ENCODE measurements at regions not wholly inside any gene's neighbourhood (a gene's known extent, or its start where the extent isn't known, plus 50 kb on each side); places are given as distances from the start of the nearest gene placed in this dataset.

GRCh38 chr3:102078401-102078800 is 229.1 kb downstream of the NFKBIZ start:
- Mint-ChIP-seq H3K36me3 (no peaks in the 10 kb centered on the region), H3K4me3 (no peak overlapping the region), H3K27ac (peak overlapping the region; percentile 19), H3K9me3 (peaks cover 9% of the 10 kb centered on the region), H3K4me1 (peaks cover 43% of the 10 kb centered on the region), H3K27me3 (ENCODE audit: low read depth) (no peaks in the 10 kb centered on the region)
- no peak for DNase-seq (ENCODE audit: low spot score in 2 of 2, unreplicated experiment in 2 of 2)
- no peak for TF ChIP-seq CTCF (IDR thresholded peaks at IDR 0.05; ENCODE audit: unreplicated experiment)

GRCh38 chr3:102078854-102079808 is 229.8 kb downstream of the NFKBIZ start:
- no peaks in the 10 kb centered on the region for H3K36me3 Mint-ChIP-seq
- peaks cover 49% of the 10 kb centered on the region for H3K4me1 Mint-ChIP-seq
- no peak for TF ChIP-seq CTCF (IDR thresholded peaks at IDR 0.05; ENCODE audit: unreplicated experiment)
- H3K9me3 Mint-ChIP-seq = peaks cover 9% of the 10 kb centered on the region
- H3K27me3 Mint-ChIP-seq (ENCODE audit: low read depth) = no peaks in the 10 kb centered on the region
- no peak for DNase-seq (ENCODE audit: low spot score in 2 of 2, unreplicated experiment in 2 of 2)
- H3K4me3 Mint-ChIP-seq = no peak overlapping the region
- H3K27ac Mint-ChIP-seq = peak overlapping the region; percentile 80

- H3K27me3 Mint-ChIP-seq (ENCODE audit: low read depth) = no peaks in the 10 kb centered on the region
- peaks cover 6% of the 10 kb centered on the region for H3K9me3 Mint-ChIP-seq
- peaks cover 54% of the 10 kb centered on the region for H3K4me1 Mint-ChIP-seq
- no peak for DNase-seq (ENCODE audit: low spot score in 2 of 2, unreplicated experiment in 2 of 2)
- TF ChIP-seq CTCF (IDR thresholded peaks at IDR 0.05; ENCODE audit: unreplicated experiment) = no peak
- H3K4me3 Mint-ChIP-seq = no peak overlapping the region
- peak overlapping the region; percentile 39 for H3K27ac Mint-ChIP-seq
- no peaks in the 10 kb centered on the region for H3K36me3 Mint-ChIP-seq
These were observed 230.5 kb downstream of the NFKBIZ start for GRCh38 chr3:102079809-102080197.

GRCh38 chr3:102081572-102082289 is 232.4 kb downstream of the NFKBIZ start:
- no peak overlapping the region for H3K27ac Mint-ChIP-seq
- no peak for DNase-seq (ENCODE audit: low spot score in 2 of 2, unreplicated experiment in 2 of 2)
- H3K4me1 Mint-ChIP-seq = peaks cover 69% of the 10 kb centered on the region
- H3K36me3 Mint-ChIP-seq = no peaks in the 10 kb centered on the region
- no peak for TF ChIP-seq CTCF (IDR thresholded peaks at IDR 0.05; ENCODE audit: unreplicated experiment)
- no peak overlapping the region for H3K4me3 Mint-ChIP-seq
- peaks cover 6% of the 10 kb centered on the region for H3K9me3 Mint-ChIP-seq
- no peaks in the 10 kb centered on the region for H3K27me3 Mint-ChIP-seq (ENCODE audit: low read depth)

GRCh38 chr3:102083473-102083872 is 234.2 kb downstream of the NFKBIZ start:
- Mint-ChIP-seq H3K27me3 (ENCODE audit: low read depth) (no peaks in the 10 kb centered on the region), H3K4me1 (peaks cover 66% of the 10 kb centered on the region), H3K9me3 (no peaks in the 10 kb centered on the region), H3K27ac (peak overlapping the region; percentile 70), H3K4me3 (no peak overlapping the region), H3K36me3 (no peaks in the 10 kb centered on the region)
- DNase-seq (ENCODE audit: low spot score in 2 of 2, unreplicated experiment in 2 of 2) = no peak
- TF ChIP-seq CTCF (IDR thresholded peaks at IDR 0.05; ENCODE audit: unreplicated experiment) = no peak
